Mesenchymal stem cell (in vitro differentiated cells and primary cell): ENCODE measurements at regions not wholly inside any gene's neighbourhood (a gene's known extent, or its start where the extent isn't known, plus 50 kb on each side); places are given as distances from the start of the nearest gene placed in this dataset.

ENCODE experiments used
- DNase-seq: peaks from one replicate; pipeline ENCODE4 v3.0.0-alpha.2; 2013
- H2AFZ ChIP-seq: one replicate; pipeline ENCODE4 v1.6.1; 2013; ENCODE audit warnings: low read depth, mild to moderate bottlenecking, control low read depth, inconsistent platforms, low read length, moderate library complexity
- H2AK5ac ChIP-seq: 2 replicates; pipeline ENCODE4 v1.6.1; 2013; ENCODE audit warnings: low read length, moderate library complexity, mild to moderate bottlenecking, inconsistent platforms; ENCODE audit not compliant: severe bottlenecking
- H2BK120ac ChIP-seq: one replicate; pipeline ENCODE4 v1.6.1; 2013; ENCODE audit warnings: low read depth, mild to moderate bottlenecking, inconsistent platforms, low read length, moderate library complexity
- H2BK12ac ChIP-seq, 2 experiments: one replicate each; pipeline ENCODE4 v1.6.1; 2013; ENCODE audit warnings: inconsistent platforms in 2 of 2, low read length in 2 of 2, mild to moderate bottlenecking in 2 of 2, moderate library complexity in 2 of 2, control low read depth in 1 of 2
- H2BK15ac ChIP-seq: one replicate; pipeline ENCODE4 v1.6.1; 2013; ENCODE audit warnings: mild to moderate bottlenecking, low read depth, inconsistent platforms; ENCODE audit not compliant: poor library complexity, severe bottlenecking
- H2BK5ac ChIP-seq: 2 replicates; pipeline ENCODE4 v1.6.1; 2013; ENCODE audit warnings: low read depth, mild to moderate bottlenecking, low read length, control low read depth, inconsistent platforms; ENCODE audit not compliant: poor library complexity, severe bottlenecking
- H3K14ac ChIP-seq, 2 experiments: one replicate each; pipeline ENCODE4 v1.6.1; 2013; ENCODE audit warnings: inconsistent platforms in 2 of 2, low read length in 2 of 2, control low read depth in 1 of 2, mild to moderate bottlenecking in 1 of 2, moderate library complexity in 1 of 2
- H3K18ac ChIP-seq, 2 experiments: one replicate each; pipeline ENCODE4 v1.6.1; 2013; ENCODE audit warnings: inconsistent platforms in 2 of 2, low read length in 2 of 2, control low read depth in 1 of 2, low read depth in 1 of 2, mild to moderate bottlenecking in 1 of 2
- H3K23ac ChIP-seq, 2 experiments: one replicate each; pipeline ENCODE4 v1.6.1; 2013; ENCODE audit warnings: inconsistent platforms in 2 of 2, low read length in 2 of 2, mild to moderate bottlenecking in 2 of 2, moderate library complexity in 2 of 2, control low read depth in 1 of 2
- H3K27ac ChIP-seq: 2 replicates; pipeline ENCODE4 v1.5.1; 2013; ENCODE audit warnings: mild to moderate bottlenecking, moderate library complexity, low read length, control low read depth, inconsistent platforms; ENCODE audit not compliant: poor library complexity, severe bottlenecking
- H3K27me3 ChIP-seq, 2 experiments: 2 replicates each; pipeline versions ENCODE4 v1.6.1 to v1.7.0; 2013; ENCODE audit warnings: low read length in 2 of 2, mild to moderate bottlenecking in 2 of 2, moderate library complexity in 2 of 2, control low read depth in 1 of 2, inconsistent platforms in 1 of 2; ENCODE audit not compliant: control insufficient read depth in 1 of 2, insufficient read depth in 1 of 2
- H3K36me3 ChIP-seq, 2 experiments: 2 replicates each; pipeline versions ENCODE4 v1.6.1 to v1.7.0; 2013; ENCODE audit warnings: low read length in 2 of 2, control low read depth in 1 of 2, inconsistent platforms in 1 of 2, low read depth in 1 of 2, mild to moderate bottlenecking in 1 of 2; ENCODE audit not compliant: insufficient read depth in 2 of 2, control insufficient read depth in 1 of 2
- H3K4ac ChIP-seq, 2 experiments: one replicate each; pipeline ENCODE4 v1.6.1; 2013; ENCODE audit warnings: inconsistent platforms in 2 of 2, low read length in 2 of 2, mild to moderate bottlenecking in 2 of 2, moderate library complexity in 2 of 2, control low read depth in 1 of 2, low read depth in 1 of 2
- H3K4me1 ChIP-seq: 2 replicates; pipeline ENCODE4 v1.6.1; 2013; ENCODE audit warnings: low read depth, low read length, control low read depth; ENCODE audit not compliant: control insufficient read depth, insufficient read depth
- H3K4me2 ChIP-seq: 2 replicates; pipeline ENCODE4 v1.6.1; 2013; ENCODE audit warnings: low read length, mild to moderate bottlenecking, inconsistent platforms; ENCODE audit not compliant: poor library complexity, severe bottlenecking
- H3K4me3 ChIP-seq, 2 experiments: 2 replicates each; pipeline versions ENCODE4 v1.5.1 to v1.7.0; 2013; ENCODE audit warnings: low read length in 2 of 2, mild to moderate bottlenecking in 2 of 2, control low read depth in 1 of 2, low read depth in 1 of 2; ENCODE audit not compliant: insufficient read depth in 1 of 2
- H3K79me1 ChIP-seq: replicated peaks from 2 replicates; pipeline ENCODE4 v1.6.1; 2013; ENCODE audit warnings: mild to moderate bottlenecking, control low read depth, low read length, inconsistent platforms; ENCODE audit not compliant: poor library complexity, severe bottlenecking
- H3K9ac ChIP-seq: 2 replicates; pipeline ENCODE4 v1.7.0; 2013; ENCODE audit warnings: mild to moderate bottlenecking, low read length, moderate library complexity
- H3K9me3 ChIP-seq: 2 replicates; pipeline ENCODE4 v1.7.0; 2013; ENCODE audit warnings: mild to moderate bottlenecking, low read length; ENCODE audit not compliant: control insufficient read depth
- H4K8ac ChIP-seq: one replicate; pipeline ENCODE4 v1.6.1; 2013; ENCODE audit warnings: inconsistent platforms, mild to moderate bottlenecking, low read length, moderate library complexity
- H4K91ac ChIP-seq: one replicate; pipeline ENCODE4 v1.6.1; 2013; ENCODE audit warnings: mild to moderate bottlenecking, low read length, inconsistent platforms
- WGBS: methylation state at CpG from one replicate; pipeline ENCODE4 v1.1.7; 2013; ENCODE audit warnings: mixed read lengths; 5-methylcytosine and 5-hydroxymethylcytosine counted together

DNA sequence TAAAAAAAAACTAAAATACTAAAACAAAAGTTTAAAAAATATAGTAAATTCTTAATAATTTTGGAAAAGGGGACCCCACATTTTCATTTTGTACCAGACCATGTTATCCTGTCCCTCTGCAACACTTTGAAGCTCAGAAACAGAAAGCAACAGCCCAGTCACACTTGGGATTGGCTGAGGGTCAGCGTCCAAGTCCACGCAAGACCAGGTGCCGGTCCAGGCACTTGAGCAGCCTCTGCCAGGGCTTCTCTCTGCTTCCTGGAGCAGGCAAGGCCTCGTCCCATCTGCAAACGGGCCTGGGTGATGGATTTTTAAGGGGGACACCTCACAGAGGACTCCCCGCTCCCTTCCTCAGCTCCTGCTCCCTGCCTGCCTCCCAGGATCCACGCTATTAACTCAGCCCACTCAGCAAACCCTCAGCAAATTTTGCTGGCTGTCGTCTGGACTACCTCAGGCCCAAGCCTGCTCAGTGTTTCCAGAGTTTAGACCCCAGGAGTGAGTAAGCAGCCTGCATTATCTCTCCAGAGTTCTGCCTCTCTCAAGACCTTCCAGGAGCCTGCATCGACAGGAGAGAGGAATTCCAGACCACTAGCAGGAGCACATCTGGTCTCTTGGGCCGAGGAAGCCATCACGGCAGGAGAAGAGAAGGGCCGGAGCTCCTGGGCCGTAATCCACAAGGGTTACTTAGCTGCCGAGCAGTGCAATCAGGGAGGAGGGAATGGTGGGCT lies 67.4 kb upstream of the CALM2 start:
- H4K91ac ChIP-seq = peak overlapping the region; percentile 61
- peak overlapping the region; percentile 3 for H2AFZ ChIP-seq
- peak overlapping the region; percentile 9 for H2BK120ac ChIP-seq
- peak; percentile 71 for DNase-seq
- H3K27me3 ChIP-seq = peaks cover 0 to 12% of the 10 kb centered on the region in 2 experiments
- peak overlapping the region; percentile 71 for H4K8ac ChIP-seq
- H3K27ac ChIP-seq = no peak overlapping the region
- 40% methylated on average over 13 of the region's 14 CpGs for WGBS
- H3K14ac ChIP-seq = no peak overlapping the region
- H3K18ac ChIP-seq = peak overlapping the region; percentile 73 to 90
- H2BK15ac ChIP-seq = peak overlapping the region; percentile 95
- H2BK5ac ChIP-seq = no peak overlapping the region
- no peak overlapping the region for H3K4me2 ChIP-seq
- no peak overlapping the region for H3K4me3 ChIP-seq
- H3K36me3 ChIP-seq = no peaks in the 10 kb centered on the region
- H3K9me3 ChIP-seq = no peaks in the 10 kb centered on the region
- H3K4ac ChIP-seq = peak overlapping the region; percentile 6 to 37
- H3K79me1 ChIP-seq = peaks cover 1% of the 10 kb centered on the region
- peaks cover 9% of the 10 kb centered on the region for H3K4me1 ChIP-seq
- peak overlapping the region; percentile 51 for H2AK5ac ChIP-seq
- peak overlapping the region; percentile 80 to 94 for H2BK12ac ChIP-seq
- no peak overlapping the region for H3K9ac ChIP-seq
- no peak overlapping the region for H3K23ac ChIP-seq

DNA sequence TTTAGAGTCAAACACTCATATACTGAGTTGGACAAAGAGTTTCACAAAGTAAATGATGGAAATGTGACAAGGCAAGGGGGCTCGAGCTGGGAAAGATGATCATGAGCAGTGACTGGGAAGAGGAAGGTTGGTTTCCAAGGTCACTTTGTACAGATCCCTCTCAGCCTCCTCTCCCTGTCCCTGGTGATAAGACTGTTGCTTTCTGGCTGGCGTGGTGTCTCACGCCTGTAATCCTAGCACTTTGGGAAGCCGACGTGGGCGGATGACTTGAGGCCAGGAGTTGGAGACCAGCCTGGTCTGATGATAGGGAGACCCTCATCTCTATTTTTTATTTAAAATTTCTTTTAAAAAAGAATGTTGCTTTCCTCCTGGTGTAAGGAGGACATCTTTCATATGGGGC lies 65.4 kb upstream of the CALM2 start:
- Histone ChIP-seq H3K23ac (no peak overlapping the region), H3K27ac (no peak overlapping the region), H4K91ac (no peak overlapping the region), H3K4me1 (peaks cover 17% of the 10 kb centered on the region), H2BK5ac (no peak overlapping the region), H3K4me2 (no peak overlapping the region), H3K14ac (no peak overlapping the region), H2BK15ac (no peak overlapping the region), H3K36me3 (no peaks in the 10 kb centered on the region), H3K4ac (no peak overlapping the region), H3K9ac (no peak overlapping the region), H4K8ac (no peak overlapping the region), H2BK120ac (no peak overlapping the region), H3K27me3 (peaks cover 0 to 10% of the 10 kb centered on the region in 2 experiments), H3K9me3 (no peaks in the 10 kb centered on the region), H2AK5ac (peak overlapping the region; percentile 17), H3K4me3 (no peak overlapping the region), H2AFZ (no peak overlapping the region), H3K18ac (no peak overlapping the region), H3K79me1 (peaks cover 1% of the 10 kb centered on the region), H2BK12ac (no peak overlapping the region)
- 58% methylated on average over 1 of the region's 6 CpGs for WGBS
- no peak for DNase-seq

DNA sequence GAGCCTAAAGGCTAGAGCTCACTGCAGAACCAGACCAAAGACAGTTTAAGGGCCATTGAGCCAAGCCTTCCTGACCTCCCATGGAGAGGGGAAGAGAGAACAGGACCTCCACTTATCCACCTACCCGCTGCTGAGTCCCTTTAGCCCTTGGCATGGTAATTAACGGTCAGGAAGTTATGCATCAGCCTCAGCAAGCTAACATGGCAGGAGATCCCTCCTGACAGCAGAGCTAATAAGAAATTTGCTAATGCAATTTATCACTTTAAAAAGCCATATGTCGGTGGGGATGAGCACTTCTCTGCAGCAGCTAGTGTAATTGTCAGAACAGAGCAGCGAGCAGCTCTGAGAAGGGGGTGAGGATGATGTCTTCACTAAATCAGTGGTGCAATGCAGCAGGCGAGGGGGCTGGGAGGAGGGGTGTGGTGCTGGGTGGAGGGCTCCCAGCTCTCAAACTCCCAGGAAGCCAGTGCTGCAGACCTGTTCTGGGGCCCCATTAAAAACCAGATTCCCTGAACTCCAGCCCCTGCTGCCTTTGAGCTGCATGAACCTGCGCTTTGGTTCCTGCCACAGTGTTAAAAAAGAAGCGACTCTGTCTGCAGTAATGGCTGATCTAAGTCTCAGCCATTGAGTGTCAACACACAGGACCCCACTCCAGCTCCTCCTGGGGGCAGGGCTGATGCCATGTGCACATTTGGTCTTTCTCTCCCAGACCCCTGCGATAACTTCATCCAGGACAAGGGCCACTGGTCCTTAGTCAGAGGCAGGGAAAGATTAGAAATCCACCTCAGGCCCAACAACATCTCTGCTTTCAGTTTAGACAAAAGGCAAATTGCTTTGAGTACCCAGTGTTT lies 63.0 kb upstream of the CALM2 start:
- Histone ChIP-seq H3K23ac (no peak overlapping the region), H3K36me3 (no peaks in the 10 kb centered on the region), H2AK5ac (peak overlapping the region; percentile 69), H2BK12ac (no peak overlapping the region), H3K4me1 (peaks cover 19% of the 10 kb centered on the region), H2BK120ac (peak overlapping the region; percentile 39), H3K18ac (peak overlapping the region in 1 of 2 experiments; percentile 69), H3K79me1 (peaks cover 1% of the 10 kb centered on the region), H3K9me3 (no peaks in the 10 kb centered on the region), H3K14ac (no peak overlapping the region), H4K8ac (no peak overlapping the region), H3K27ac (no peak overlapping the region), H2AFZ (no peak overlapping the region), H3K9ac (no peak overlapping the region), H2BK15ac (no peak overlapping the region), H3K4me3 (no peak overlapping the region), H4K91ac (no peak overlapping the region), H2BK5ac (no peak overlapping the region), H3K4ac (peak overlapping the region in 1 of 2 experiments; percentile 57), H3K27me3 (peaks cover 0 to 4% of the 10 kb centered on the region in 2 experiments), H3K4me2 (no peak overlapping the region)
- DNase-seq = no peak
- 29% methylated on average over 8 of the region's 8 CpGs for WGBS

DNA sequence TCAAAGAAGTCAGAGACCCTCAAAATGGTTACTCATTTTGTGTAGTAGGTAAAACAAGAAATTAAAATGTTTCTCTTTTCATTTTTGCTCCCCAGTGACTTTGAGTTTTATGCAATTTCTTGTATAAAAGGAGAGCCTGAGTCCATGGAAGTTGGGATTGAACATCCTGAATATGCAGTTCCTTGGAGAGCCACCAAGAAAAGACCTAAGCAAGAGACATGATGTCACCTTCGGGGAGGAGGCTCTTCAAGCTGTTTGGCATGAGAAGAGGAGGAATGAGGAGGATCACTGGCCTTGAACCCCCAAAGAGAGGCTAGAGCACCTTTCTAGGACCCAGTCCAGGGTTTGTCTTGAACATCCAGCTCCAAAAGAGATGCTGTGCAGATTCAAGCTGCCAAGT lies 62.3 kb upstream of the CALM2 start:
- Histone ChIP-seq H3K23ac (no peak overlapping the region), H2BK120ac (no peak overlapping the region), H2AFZ (no peak overlapping the region), H3K4ac (no peak overlapping the region), H3K27ac (no peak overlapping the region), H3K27me3 (peaks cover 0 to 4% of the 10 kb centered on the region in 2 experiments), H3K4me3 (no peak overlapping the region), H3K4me2 (no peak overlapping the region), H2BK12ac (no peak overlapping the region), H2AK5ac (peak overlapping the region; percentile 55), H3K14ac (no peak overlapping the region), H2BK15ac (no peak overlapping the region), H3K4me1 (peaks cover 18% of the 10 kb centered on the region), H2BK5ac (no peak overlapping the region), H3K79me1 (peaks cover 1% of the 10 kb centered on the region), H3K36me3 (no peaks in the 10 kb centered on the region), H3K18ac (peak overlapping the region in 1 of 2 experiments; percentile 69), H3K9ac (no peak overlapping the region), H4K8ac (no peak overlapping the region), H4K91ac (no peak overlapping the region), H3K9me3 (no peaks in the 10 kb centered on the region)
- DNase-seq = no peak
- 75% methylated on average over 1 of the region's 1 CpG for WGBS
